WTC11 (cell line): ENCODE measurements at regions not wholly inside any gene's neighbourhood (a gene's known extent, or its start where the extent isn't known, plus 50 kb on each side); places are given as distances from the start of the nearest gene placed in this dataset.
A peak's percentile ranks its signal among the peaks of the same experiment; 100 is the strongest.

Experiments
- ATAC-seq: fragments of 200-7000 bp; cut with Tn5 transposase; 2 replicates; pipeline ENCODE4 v1.10.0; 2021; ENCODE audit warnings: mild to moderate bottlenecking, moderate library complexity
- CTCF ChIA-PET: fragments of 300-600 bp; sonication (Branson Sonifier 250); formaldehyde crosslinking; loops from one replicate; lab custom pipeline; 2021; ENCODE audit warnings: antibody characterized with exemption; lab: Charles Lee
- POLR2A ChIA-PET: fragments of 350-600 bp; sonication (Branson Sonifier 250); formaldehyde crosslinking; loops from one replicate; lab custom pipeline; 2021; ENCODE audit warnings: antibody characterized with exemption; lab: Charles Lee
- DNase-seq: peaks from one replicate; pipeline ENCODE4 v3.0.0; 2021; ENCODE audit warnings: low spot score
- H3K27ac Mint-ChIP-seq: 2 replicates; pipeline ENCODE4 v1.8.0; 2021; ENCODE audit warnings: mixed read lengths
- H3K27me3 Mint-ChIP-seq: 2 replicates; pipeline ENCODE4 v1.8.0; 2021; ENCODE audit warnings: low read depth, mild to moderate bottlenecking, moderate library complexity, mixed read lengths
- H3K36me3 Mint-ChIP-seq: 2 replicates; pipeline ENCODE4 v1.8.0; 2021; ENCODE audit warnings: mixed read lengths
- H3K4me1 Mint-ChIP-seq: 2 replicates; pipeline ENCODE4 v1.8.0; 2022; ENCODE audit warnings: mixed read lengths
- H3K4me3 Mint-ChIP-seq: 2 replicates; pipeline ENCODE4 v1.8.0; 2021; ENCODE audit warnings: mild to moderate bottlenecking, moderate library complexity, mixed read lengths
- H3K9me3 Mint-ChIP-seq: 2 replicates; pipeline ENCODE4 v1.8.0; 2021; ENCODE audit warnings: mixed read lengths
- AR ChIP-seq: fragments of 250-450 bp; sonication (Bioruptor Pico); IDR thresholded peaks from 2 replicates; pipeline ENCODE4 v1.9.0; 2021; ENCODE audit warnings: mild to moderate bottlenecking
- ATF6 ChIP-seq: sonication (generic); formaldehyde crosslinking; IDR thresholded peaks from 2 replicates; pipeline ENCODE4 v1.8.1; 2023; ENCODE audit warnings: mild to moderate bottlenecking, missing genetic modification reagents
- E2F4 ChIP-seq: sonication (generic); formaldehyde crosslinking; IDR thresholded peaks from 2 replicates; pipeline ENCODE4 v1.8.1; 2022; ENCODE audit warnings: low read depth, mild to moderate bottlenecking, moderate library complexity, missing genetic modification reagents, borderline replicate concordance
- EMX1 ChIP-seq: fragments of 250-450 bp; sonication (Bioruptor Pico); IDR thresholded peaks from 2 replicates; pipeline ENCODE4 v1.8.0; 2021; ENCODE audit warnings: mild to moderate bottlenecking
- FOXJ3 ChIP-seq: sonication (generic); formaldehyde crosslinking; IDR thresholded peaks from 2 replicates; pipeline ENCODE4 v1.9.0; 2021; ENCODE audit warnings: missing genetic modification reagents, mild to moderate bottlenecking, borderline replicate concordance
- FOXP4 ChIP-seq: sonication (generic); formaldehyde crosslinking; IDR thresholded peaks from 2 replicates; pipeline ENCODE4 v1.8.0; 2022; ENCODE audit warnings: mild to moderate bottlenecking, missing genetic modification reagents
- GABPB1 ChIP-seq: sonication (generic); formaldehyde crosslinking; IDR thresholded peaks from 2 replicates; pipeline ENCODE4 v1.8.1; 2023; ENCODE audit warnings: mild to moderate bottlenecking, missing genetic modification reagents
- MLX ChIP-seq: sonication (generic); formaldehyde crosslinking; IDR thresholded peaks from 2 replicates; pipeline ENCODE4 v1.8.1; 2023; ENCODE audit warnings: mild to moderate bottlenecking, missing genetic modification reagents, moderate library complexity
- OVOL2 ChIP-seq: fragments of 250-450 bp; sonication (Bioruptor Pico); IDR thresholded peaks from 2 replicates; pipeline ENCODE4 v1.9.0; 2021; ENCODE audit warnings: mild to moderate bottlenecking, borderline replicate concordance
- RELA ChIP-seq: sonication (generic); formaldehyde crosslinking; IDR thresholded peaks from 2 replicates; pipeline ENCODE4 v1.8.1; 2022; ENCODE audit warnings: missing genetic modification reagents, mild to moderate bottlenecking, borderline replicate concordance
- SMAD3 ChIP-seq: sonication (generic); formaldehyde crosslinking; IDR thresholded peaks from 2 replicates; pipeline ENCODE4 v1.8.0; 2022; ENCODE audit warnings: missing genetic modification reagents, mild to moderate bottlenecking, borderline replicate concordance
- TEAD1 ChIP-seq: sonication (generic); formaldehyde crosslinking; IDR thresholded peaks from 2 replicates; pipeline ENCODE4 v1.8.0; 2022; ENCODE audit warnings: mild to moderate bottlenecking, missing genetic modification reagents
- ZBTB21 ChIP-seq: sonication (generic); formaldehyde crosslinking; IDR thresholded peaks from 2 replicates; pipeline ENCODE4 v1.8.1; 2023; ENCODE audit warnings: mild to moderate bottlenecking, missing genetic modification reagents, borderline replicate concordance
- ZNF219 ChIP-seq: sonication (generic); formaldehyde crosslinking; IDR thresholded peaks from 2 replicates; pipeline ENCODE4 v1.8.0; 2023; ENCODE audit warnings: missing genetic modification reagents, mild to moderate bottlenecking, borderline replicate concordance
- ZNF671 ChIP-seq: fragments of 250-450 bp; sonication (Bioruptor Pico); IDR thresholded peaks from 2 replicates; pipeline ENCODE4 v1.8.0; 2021; ENCODE audit warnings: mild to moderate bottlenecking

GRCh38 chr9:93899609-93900435, 55.3 kb downstream of the BARX1 start:
- Mint-ChIP-seq H3K27me3 (no peaks in the 10 kb centered on the region), H3K9me3 (peaks cover 9% of the 10 kb centered on the region), H3K27ac (no peak overlapping the region), H3K36me3 (peaks cover 3% of the 10 kb centered on the region; the same call in 1 of the 2 replicates), H3K4me1 (no peaks in the 10 kb centered on the region), H3K4me3 (no peak overlapping the region)
- DNase-seq (peak; percentile 2), ATAC-seq (no peak)
- TF ChIP-seq ZBTB21 (CRISPR knock-in tag), result no peak
- TF ChIP-seq SMAD3 (CRISPR knock-in tag), result no peak
- POLR2A ChIA-PET, result no interaction called here
- CTCF ChIA-PET, result interaction anchor here (1.2 to 1.6 kb wide), 2 partner anchors 72 to 79 kb away, joined by 3 to 4 read pairs; no protein-coding TSS in a partner anchor

GRCh38 chr9:93898502-93899426, 56.4 kb downstream of the BARX1 start:
- Mint-ChIP-seq H3K27me3 (no peaks in the 10 kb centered on the region), H3K4me1 (no peaks in the 10 kb centered on the region), H3K4me3 (no peak overlapping the region), H3K27ac (no peak overlapping the region), H3K9me3 (peaks cover 9% of the 10 kb centered on the region), H3K36me3 (peaks cover 3% of the 10 kb centered on the region; the same call in 1 of the 2 replicates)
- ATAC-seq (no peak), DNase-seq (peak; percentile 5)
- CTCF ChIA-PET, result no interaction called here
- POLR2A ChIA-PET, result no interaction called here
- TF ChIP-seq FOXP4 (CRISPR knock-in tag) (no peak), AR (CRISPR knock-in tag) (no peak), GABPB1 (CRISPR knock-in tag) (no peak), EMX1 (CRISPR knock-in tag) (no peak), FOXJ3 (no peak), E2F4 (CRISPR knock-in tag) (no peak), ATF6 (CRISPR knock-in tag) (no peak), ZNF671 (CRISPR knock-in tag) (no peak), RELA (no peak), OVOL2 (CRISPR knock-in tag) (no peak), TEAD1 (CRISPR knock-in tag) (no peak), MLX (CRISPR knock-in tag) (no peak), ZNF219 (CRISPR knock-in tag) (no peak)
